ENCODE measurements at regions not wholly inside any gene's neighbourhood (a gene's known extent, or its start where the extent isn't known, plus 50 kb on each side); places are given as distances from the start of the nearest gene placed in this dataset.
"Not testable (repeated sequence)": the region's sequence is repeated elsewhere in the genome, so short reads cannot be mapped to it uniquely, and the experiment has no call there.

GRCh38 chr5:102663749-102664530 is 91.2 kb upstream of the PAM start:
- H3K4me3 ChIP-seq (ENCODE audit: low read depth, low read length) = no peak overlapping the region

- no peak overlapping the region for H3K4me3 ChIP-seq (ENCODE audit: low read depth, low read length)
Observed at GRCh38 chr5:102664616-102665335, 90.3 kb upstream of the PAM start.

GRCh38 chr5:102666164-102666946 is 88.8 kb upstream of the PAM start:
- H3K4me3 ChIP-seq (ENCODE audit: low read depth, low read length) = no peak overlapping the region

GRCh38 chr5:102668220-102668932 is 86.7 kb upstream of the PAM start:
- H3K4me3 ChIP-seq (ENCODE audit: low read depth, low read length) = no peak overlapping the region

GRCh38 chr5:102670224-102670836 is 84.8 kb upstream of the PAM start:
- H3K4me3 ChIP-seq (ENCODE audit: low read depth, low read length) = peak overlapping the region; percentile 18

GRCh38 chr5:102671033-102671734 is 83.9 kb upstream of the PAM start:
- H3K4me3 ChIP-seq (ENCODE audit: low read depth, low read length) = peak overlapping the region; percentile 18

GRCh38 chr5:102678267-102679058 is 76.6 kb upstream of the PAM start:
- no peak overlapping the region for H3K4me3 ChIP-seq (ENCODE audit: low read depth, low read length)

GRCh38 chr5:102681403-102681983 is 73.6 kb upstream of the PAM start:
- no peak overlapping the region for H3K4me3 ChIP-seq (ENCODE audit: low read depth, low read length)

- no peak overlapping the region for H3K4me3 ChIP-seq (ENCODE audit: low read depth, low read length)
Observed at GRCh38 chr5:102682101-102682647, 72.9 kb upstream of the PAM start.

GRCh38 chr5:102688076-102688475 is 67.0 kb upstream of the PAM start:
- not testable (repeated sequence) for H3K4me3 ChIP-seq (ENCODE audit: low read depth, low read length)

GRCh38 chr5:102688581-102689342 is 66.3 kb upstream of the PAM start:
- not testable (repeated sequence) for H3K4me3 ChIP-seq (ENCODE audit: low read depth, low read length)

GRCh38 chr5:102690910-102691309 is 64.2 kb upstream of the PAM start:
- H3K4me3 ChIP-seq (ENCODE audit: low read depth, low read length) = no peak overlapping the region

GRCh38 chr5:102691434-102691833 is 63.7 kb upstream of the PAM start:
- H3K4me3 ChIP-seq (ENCODE audit: low read depth, low read length) = no peak overlapping the region

GRCh38 chr5:102700120-102700831 is 54.8 kb upstream of the PAM start:
- H3K4me3 ChIP-seq (ENCODE audit: low read depth, low read length) = no peak overlapping the region

- H3K4me3 ChIP-seq (ENCODE audit: low read depth, low read length) = no peak overlapping the region
Observed at GRCh38 chr5:102700916-102701315, 54.2 kb upstream of the PAM start.

GRCh38 chr5:102701748-102702147 is 53.4 kb upstream of the PAM start:
- no peak overlapping the region for H3K4me3 ChIP-seq (ENCODE audit: low read depth, low read length)

Data from iPS-11a (cell line).